HepG2 (cell line): ENCODE measurements at regions not wholly inside any gene's neighbourhood (a gene's known extent, or its start where the extent isn't known, plus 50 kb on each side); places are given as distances from the start of the nearest gene placed in this dataset.
"Not testable (repeated sequence)": the region's sequence is repeated elsewhere in the genome, so short reads cannot be mapped to it uniquely, and the experiment has no call there.

Source experiments
- KAT2B ChIP-seq: fragments of 150-350 bp; IDR thresholded peaks from 2 replicates; pipeline ENCODE4 v1.6.1; 2014; ENCODE audit warnings: low read depth, low read length, borderline replicate concordance
- SMC3 ChIP-seq: IDR thresholded peaks from 2 replicates; pipeline ENCODE4 v1.6.1; 2011; ENCODE audit warnings: low read length, improper control_type of control experiment
- SP1 ChIP-seq, 2 experiments: fragments of 450-650 bp in 1 of 2; sonication (generic) in 1 of 2; formaldehyde crosslinking in 1 of 2; IDR thresholded peaks; 2 replicates each; pipeline versions ENCODE4 v1.4.0 to v1.6.1; 2016 to 2020; ENCODE audit warnings: missing genetic modification reagents in 1 of 2
- TCF7L2 ChIP-seq: IDR thresholded peaks from 2 replicates; pipeline ENCODE4 v1.6.1; 2011; ENCODE audit warnings: mild to moderate bottlenecking, low read depth, low read length, moderate library complexity
- ZFP37 ChIP-seq: sonication (generic); formaldehyde crosslinking; IDR thresholded peaks from 2 replicates; pipeline ENCODE4 v1.4.0; 2020; ENCODE audit warnings: missing genetic modification reagents, borderline replicate concordance
- ZNF24 ChIP-seq: fragments of 450-650 bp; IDR thresholded peaks from 2 replicates; pipeline ENCODE4 v1.6.1; 2017; ENCODE audit warnings: antibody characterized with exemption, mild to moderate bottlenecking
- ZNF264 ChIP-seq: sonication (generic); formaldehyde crosslinking; IDR thresholded peaks from 2 replicates; pipeline ENCODE4 v1.4.0; 2020; ENCODE audit warnings: missing genetic modification reagents
- ZNF562 ChIP-seq: sonication (generic); formaldehyde crosslinking; IDR thresholded peaks from 2 replicates; pipeline ENCODE4 v1.8.0; 2022; ENCODE audit warnings: missing genetic modification reagents, borderline replicate concordance

DNA sequence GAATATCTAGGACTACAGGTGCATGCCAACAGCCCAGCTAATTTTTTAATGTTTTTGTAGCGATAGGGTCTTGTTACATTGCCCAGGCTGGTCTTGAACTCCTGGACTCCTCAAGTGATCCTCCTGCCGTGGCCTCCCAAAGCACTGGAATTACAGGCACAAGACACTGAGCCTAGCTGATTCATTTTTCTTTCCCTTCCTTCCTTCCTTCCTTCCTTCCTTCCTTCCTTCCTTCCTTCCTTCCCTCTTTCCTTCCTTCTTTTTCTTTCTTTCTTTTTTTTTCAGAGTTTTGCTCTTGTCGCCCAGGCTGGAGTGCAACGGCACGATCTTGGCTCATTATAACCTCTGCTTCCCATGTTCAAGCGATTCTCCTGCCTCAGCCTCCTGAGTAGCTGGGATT, 110.9 kb downstream of the OLIG3 start:
- TF ChIP-seq ZFP37; SMC3; ZNF24; ZNF264 (CRISPR knock-in tag); SP1 (IDR thresholded peaks at IDR 0.05); SP1 (CRISPR knock-in tag; IDR thresholded peaks at IDR 0.05); KAT2B; TCF7L2; ZNF562 (CRISPR knock-in tag): not testable (repeated sequence)
